ENCODE measurements at regions not wholly inside any gene's neighbourhood (a gene's known extent, or its start where the extent isn't known, plus 50 kb on each side); places are given as distances from the start of the nearest gene placed in this dataset.

DNA sequence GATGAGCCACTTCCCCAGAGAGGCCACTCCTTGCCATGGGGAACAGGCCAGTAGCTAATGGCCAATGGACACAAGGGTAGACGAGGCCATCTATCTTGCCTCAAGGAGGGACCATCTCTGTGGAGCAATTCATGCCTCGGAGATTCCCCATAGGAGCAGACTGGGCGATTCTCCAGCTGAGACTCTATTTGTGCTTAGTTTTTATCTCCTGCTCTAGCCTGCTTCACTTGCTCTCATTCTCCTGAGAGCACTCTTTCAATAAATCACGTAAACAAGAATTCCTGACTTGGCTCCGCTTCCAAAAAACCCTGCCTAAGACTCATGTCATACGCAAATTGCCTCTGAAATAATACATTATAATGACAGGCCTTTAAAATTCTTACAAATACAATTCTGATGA is 396.4 kb upstream of the USP15 start:
- TF ChIP-seq, protein P1, sequence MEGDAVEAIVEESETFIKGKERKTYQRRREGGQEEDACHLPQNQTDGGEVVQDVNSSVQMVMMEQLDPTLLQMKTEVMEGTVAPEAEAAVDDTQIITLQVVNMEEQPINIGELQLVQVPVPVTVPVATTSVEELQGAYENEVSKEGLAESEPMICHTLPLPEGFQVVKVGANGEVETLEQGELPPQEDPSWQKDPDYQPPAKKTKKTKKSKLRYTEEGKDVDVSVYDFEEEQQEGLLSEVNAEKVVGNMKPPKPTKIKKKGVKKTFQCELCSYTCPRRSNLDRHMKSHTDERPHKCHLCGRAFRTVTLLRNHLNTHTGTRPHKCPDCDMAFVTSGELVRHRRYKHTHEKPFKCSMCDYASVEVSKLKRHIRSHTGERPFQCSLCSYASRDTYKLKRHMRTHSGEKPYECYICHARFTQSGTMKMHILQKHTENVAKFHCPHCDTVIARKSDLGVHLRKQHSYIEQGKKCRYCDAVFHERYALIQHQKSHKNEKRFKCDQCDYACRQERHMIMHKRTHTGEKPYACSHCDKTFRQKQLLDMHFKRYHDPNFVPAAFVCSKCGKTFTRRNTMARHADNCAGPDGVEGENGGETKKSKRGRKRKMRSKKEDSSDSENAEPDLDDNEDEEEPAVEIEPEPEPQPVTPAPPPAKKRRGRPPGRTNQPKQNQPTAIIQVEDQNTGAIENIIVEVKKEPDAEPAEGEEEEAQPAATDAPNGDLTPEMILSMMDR (IDR thresholded peaks at IDR 0.05), result no peak
- TF ChIP-seq POLR2A (IDR thresholded peaks at IDR 0.05), result no peak
